Mesothelial cell of epicardium (in vitro differentiated cells): ENCODE measurements at regions not wholly inside any gene's neighbourhood (a gene's known extent, or its start where the extent isn't known, plus 50 kb on each side); places are given as distances from the start of the nearest gene placed in this dataset.

Experiments
- DNase-seq, 2 experiments: peaks; one replicate each; pipeline ENCODE4 v3.0.0; 2021; ENCODE audit warnings: low spot score in 2 of 2; ENCODE audit not compliant: unreplicated experiment in 2 of 2
- H3K27ac Mint-ChIP-seq: 2 replicates; pipeline ENCODE4 v1.8.0; 2021; ENCODE audit warnings: mixed read lengths
- H3K27me3 Mint-ChIP-seq: 2 replicates; pipeline ENCODE4 v1.8.0; 2021; ENCODE audit warnings: low read depth, mixed read lengths
- H3K36me3 Mint-ChIP-seq: 2 replicates; pipeline ENCODE4 v1.8.0; 2021; ENCODE audit warnings: mixed read lengths
- H3K4me1 Mint-ChIP-seq: 2 replicates; pipeline ENCODE4 v1.8.0; 2021; ENCODE audit warnings: mixed read lengths
- H3K4me3 Mint-ChIP-seq: 2 replicates; pipeline ENCODE4 v1.8.0; 2021; ENCODE audit warnings: mild to moderate bottlenecking, moderate library complexity, mixed read lengths
- H3K9me3 Mint-ChIP-seq: 2 replicates; pipeline ENCODE4 v1.8.0; 2021; ENCODE audit warnings: mixed read lengths
- TF ChIP-seq, protein P1 (sequence below): fragments of 200-600 bp; sonication (generic); IDR thresholded peaks from one replicate; pipeline ENCODE4 v1.5.0; 2021; ENCODE audit warnings: antibody characterized with exemption; ENCODE audit not compliant: unreplicated experiment

DNA sequence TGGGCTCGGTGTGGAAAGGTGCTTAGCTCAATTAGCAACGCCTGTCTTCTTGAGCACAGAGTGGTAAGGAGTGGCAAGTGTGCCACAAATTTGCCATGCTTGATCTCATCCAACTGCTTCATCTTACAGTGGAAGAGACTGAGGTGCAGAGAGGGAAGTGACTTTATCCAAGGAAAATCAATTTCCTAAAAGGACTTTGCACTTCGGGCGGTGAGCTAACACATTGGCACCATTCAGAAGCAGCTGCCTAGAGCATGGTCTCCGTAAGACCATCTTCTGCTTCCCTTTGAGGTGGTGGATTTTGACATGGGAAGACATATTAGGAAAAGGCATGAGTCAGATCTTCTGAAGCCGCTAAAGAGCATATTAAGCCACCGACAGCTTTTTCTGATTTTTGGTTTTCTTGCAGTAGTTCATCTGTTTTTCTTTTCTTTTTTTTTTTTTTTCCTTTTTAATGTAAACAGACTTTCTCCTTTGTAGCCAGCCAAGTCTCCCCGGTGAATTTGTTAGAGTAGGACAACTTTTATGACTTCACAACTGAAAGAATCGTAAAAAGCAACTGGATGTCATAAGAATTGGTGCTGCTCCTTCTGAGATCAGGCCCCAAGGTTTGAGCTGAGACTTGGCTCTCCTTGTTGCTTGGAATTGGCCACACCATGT lies 273.2 kb downstream of the CDC5L start:
- TF ChIP-seq, protein P1, sequence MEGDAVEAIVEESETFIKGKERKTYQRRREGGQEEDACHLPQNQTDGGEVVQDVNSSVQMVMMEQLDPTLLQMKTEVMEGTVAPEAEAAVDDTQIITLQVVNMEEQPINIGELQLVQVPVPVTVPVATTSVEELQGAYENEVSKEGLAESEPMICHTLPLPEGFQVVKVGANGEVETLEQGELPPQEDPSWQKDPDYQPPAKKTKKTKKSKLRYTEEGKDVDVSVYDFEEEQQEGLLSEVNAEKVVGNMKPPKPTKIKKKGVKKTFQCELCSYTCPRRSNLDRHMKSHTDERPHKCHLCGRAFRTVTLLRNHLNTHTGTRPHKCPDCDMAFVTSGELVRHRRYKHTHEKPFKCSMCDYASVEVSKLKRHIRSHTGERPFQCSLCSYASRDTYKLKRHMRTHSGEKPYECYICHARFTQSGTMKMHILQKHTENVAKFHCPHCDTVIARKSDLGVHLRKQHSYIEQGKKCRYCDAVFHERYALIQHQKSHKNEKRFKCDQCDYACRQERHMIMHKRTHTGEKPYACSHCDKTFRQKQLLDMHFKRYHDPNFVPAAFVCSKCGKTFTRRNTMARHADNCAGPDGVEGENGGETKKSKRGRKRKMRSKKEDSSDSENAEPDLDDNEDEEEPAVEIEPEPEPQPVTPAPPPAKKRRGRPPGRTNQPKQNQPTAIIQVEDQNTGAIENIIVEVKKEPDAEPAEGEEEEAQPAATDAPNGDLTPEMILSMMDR = no peak
- H3K9me3 Mint-ChIP-seq = no peaks in the 10 kb centered on the region
- H3K27me3 Mint-ChIP-seq = peaks cover 11% of the 10 kb centered on the region
- H3K27ac Mint-ChIP-seq = peak overlapping the region; percentile 86
- peaks cover 61% of the 10 kb centered on the region for H3K4me1 Mint-ChIP-seq
- no peak overlapping the region for H3K4me3 Mint-ChIP-seq
- no peak for DNase-seq
- H3K36me3 Mint-ChIP-seq = no peaks in the 10 kb centered on the region

DNA sequence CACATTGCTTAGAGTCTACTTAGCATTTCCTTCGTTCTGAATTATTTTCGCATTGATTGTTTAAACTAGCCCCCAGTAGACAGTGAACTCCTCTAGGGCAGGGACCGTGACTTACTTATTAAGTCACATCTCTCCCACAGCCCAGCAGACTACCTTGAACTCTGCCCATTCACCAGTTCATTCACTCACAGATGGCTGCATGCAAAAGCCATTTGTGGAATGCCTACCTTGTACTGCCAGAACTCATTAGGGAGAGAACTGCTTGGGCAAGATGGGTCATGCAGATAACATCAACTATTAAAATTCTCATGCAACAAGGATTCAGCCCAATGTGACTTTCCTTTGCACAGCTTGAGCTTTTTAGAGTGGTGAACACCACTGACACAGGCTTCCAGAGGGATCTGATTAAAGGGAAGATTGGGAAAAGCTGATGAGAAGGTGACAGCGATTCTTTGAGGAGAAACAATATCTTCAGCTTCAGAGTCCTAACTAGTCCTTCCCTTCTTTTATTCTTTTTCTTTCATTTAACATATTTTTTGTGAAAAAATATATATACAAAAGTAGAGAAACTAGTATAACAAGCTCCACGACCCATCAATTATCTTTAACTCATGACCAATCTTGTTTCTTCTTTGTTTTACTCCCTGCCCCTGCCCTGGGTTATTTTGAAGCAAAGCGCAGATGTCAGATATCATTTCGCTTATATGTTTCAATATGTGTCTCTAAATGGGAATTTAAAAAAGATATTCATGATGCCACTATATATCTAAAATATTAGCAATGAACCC lies 273.9 kb downstream of the CDC5L start:
- TF ChIP-seq, protein P1 = no peak
- H3K27ac Mint-ChIP-seq = peak overlapping the region; percentile 86
- no peaks in the 10 kb centered on the region for H3K9me3 Mint-ChIP-seq
- H3K36me3 Mint-ChIP-seq = no peaks in the 10 kb centered on the region
- no peak overlapping the region for H3K4me3 Mint-ChIP-seq
- peaks cover 16% of the 10 kb centered on the region for H3K27me3 Mint-ChIP-seq
- peaks cover 69% of the 10 kb centered on the region for H3K4me1 Mint-ChIP-seq
- no peak for DNase-seq

DNA sequence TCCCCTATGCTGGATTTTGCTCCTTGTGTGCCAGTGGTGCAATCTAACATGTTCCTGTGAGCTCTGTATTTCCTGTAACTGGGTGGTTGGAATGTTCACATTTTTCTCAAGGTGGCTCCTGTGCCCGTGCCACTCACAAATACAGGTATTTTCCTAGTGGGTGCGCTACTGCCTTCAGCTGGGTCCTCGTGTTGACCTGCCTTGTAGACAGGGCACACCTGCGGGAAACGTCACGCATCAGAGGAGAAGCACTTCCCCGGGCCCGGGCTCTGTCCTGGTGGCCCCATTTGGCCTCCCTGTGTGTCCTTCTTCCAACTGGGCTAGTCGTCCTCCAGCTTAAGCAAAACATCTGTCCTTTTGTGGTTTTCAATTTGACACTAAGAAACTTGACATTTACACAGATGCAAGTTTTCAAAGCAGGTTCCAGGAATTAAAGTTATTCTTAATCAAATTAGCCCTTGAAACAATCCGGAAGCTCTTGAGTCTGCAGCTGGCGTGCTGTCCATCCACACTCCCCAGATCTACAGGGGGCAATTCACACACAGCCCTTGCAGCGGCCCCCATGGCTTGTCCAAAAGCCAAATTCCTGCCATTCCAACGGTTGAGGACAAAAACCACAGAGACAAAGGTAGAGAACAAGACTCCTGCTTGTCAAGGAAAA lies 275.1 kb downstream of the CDC5L start:
- TF ChIP-seq, protein P1 = no peak
- Mint-ChIP-seq H3K36me3 (no peaks in the 10 kb centered on the region), H3K27ac (peak overlapping the region; percentile 5), H3K27me3 (peaks cover 22% of the 10 kb centered on the region), H3K4me3 (no peak overlapping the region), H3K9me3 (no peaks in the 10 kb centered on the region), H3K4me1 (peaks cover 74% of the 10 kb centered on the region)
- DNase-seq = no peak

DNA sequence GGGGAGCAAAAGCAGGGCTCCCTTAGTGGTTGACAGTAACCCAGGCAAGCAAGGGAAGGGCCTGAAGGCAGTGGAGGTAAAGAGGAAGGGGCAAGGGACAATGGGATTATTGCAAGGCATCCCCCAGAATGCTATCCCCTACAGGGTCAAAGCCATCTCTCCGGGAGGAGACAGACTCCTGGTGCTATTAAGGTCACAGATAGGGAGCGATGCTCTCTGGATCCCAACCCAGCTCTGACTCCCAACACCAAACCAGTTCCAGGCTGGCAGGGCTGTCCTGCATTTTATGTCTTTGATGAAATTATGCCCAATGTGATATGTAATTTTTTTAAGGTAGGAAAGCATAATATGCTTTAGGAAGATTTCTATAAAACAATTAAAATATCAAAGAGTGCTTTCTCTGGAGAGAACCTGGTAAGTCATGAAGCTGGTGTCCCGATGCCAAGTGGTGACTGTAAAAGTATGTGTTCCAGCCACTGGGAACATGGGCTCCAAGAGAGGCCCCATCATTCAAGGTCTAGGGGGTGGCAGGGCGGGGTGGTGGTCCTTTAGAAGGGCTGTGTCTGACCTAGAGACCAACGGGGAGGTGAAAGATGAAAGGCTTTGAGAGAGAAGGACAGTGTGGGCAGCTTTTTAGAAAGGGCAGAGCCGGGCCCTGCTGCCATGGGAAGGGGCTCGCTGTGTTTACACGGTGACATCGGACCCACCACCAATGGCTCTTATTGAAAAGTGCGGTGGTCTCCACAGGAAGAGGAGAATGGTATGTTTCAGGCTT lies 276.5 kb downstream of the CDC5L start:
- no peaks in the 10 kb centered on the region for H3K36me3 Mint-ChIP-seq
- H3K4me1 Mint-ChIP-seq = peaks cover 86% of the 10 kb centered on the region

DNA sequence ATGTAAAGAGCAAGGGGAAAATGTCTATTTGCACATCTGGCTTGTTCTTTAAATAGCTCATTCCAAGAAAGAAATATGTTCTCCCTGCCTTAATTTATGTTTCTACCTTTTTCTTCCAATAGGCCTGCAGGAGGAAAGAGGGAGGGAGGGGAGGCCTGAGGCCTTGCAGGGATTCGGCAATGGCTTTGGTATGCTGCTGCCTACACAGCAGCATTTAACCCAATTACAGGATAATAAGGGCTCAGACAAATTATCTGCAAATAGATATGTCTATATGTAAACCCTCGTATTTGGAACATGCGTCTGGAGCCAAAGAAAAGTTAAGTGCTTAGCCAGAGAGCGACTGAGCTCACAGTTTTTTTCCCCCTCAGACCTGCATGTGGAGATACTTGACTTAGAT lies 277.2 kb downstream of the CDC5L start:
- H3K4me3 Mint-ChIP-seq = no peak overlapping the region
- peak overlapping the region; percentile 13 for H3K27ac Mint-ChIP-seq
- H3K36me3 Mint-ChIP-seq = no peaks in the 10 kb centered on the region
- TF ChIP-seq, protein P1 = no peak
- no peaks in the 10 kb centered on the region for H3K9me3 Mint-ChIP-seq
- peak in 1 of 2 experiments; percentile 59 for DNase-seq
- H3K4me1 Mint-ChIP-seq = peaks cover 86% of the 10 kb centered on the region
- H3K27me3 Mint-ChIP-seq = peaks cover 35% of the 10 kb centered on the region

More for the DNA sequence above, 276.5 kb downstream of the CDC5L start:
- H3K27me3 Mint-ChIP-seq = peaks cover 33% of the 10 kb centered on the region
- H3K4me3 Mint-ChIP-seq = no peak overlapping the region
- no peak for DNase-seq
- TF ChIP-seq, protein P1 = no peak
- no peaks in the 10 kb centered on the region for H3K9me3 Mint-ChIP-seq
- H3K27ac Mint-ChIP-seq = peak overlapping the region; percentile 2
